Neural crest cell (in vitro differentiated cells): ENCODE measurements at regions not wholly inside any gene's neighbourhood (a gene's known extent, or its start where the extent isn't known, plus 50 kb on each side); places are given as distances from the start of the nearest gene placed in this dataset.

ENCODE experiments used
- DNase-seq: peaks from one replicate; pipeline ENCODE4 v3.0.0; 2021; ENCODE audit warnings: low read depth, mixed read lengths, low spot score
- H3K27ac Mint-ChIP-seq: one replicate; pipeline ENCODE4 v1.8.0; 2021; ENCODE audit warnings: mild to moderate bottlenecking, mixed read lengths; ENCODE audit not compliant: unreplicated experiment
- H3K27me3 Mint-ChIP-seq: 2 replicates; pipeline ENCODE4 v1.8.0; 2021; ENCODE audit warnings: low read depth, mild to moderate bottlenecking, mixed read lengths
- H3K36me3 Mint-ChIP-seq: 2 replicates; pipeline ENCODE4 v1.8.0; 2021; ENCODE audit warnings: low read depth, mild to moderate bottlenecking, mixed read lengths
- H3K4me1 Mint-ChIP-seq: 2 replicates; pipeline ENCODE4 v1.8.0; 2021; ENCODE audit warnings: mixed read lengths
- H3K4me3 Mint-ChIP-seq: one replicate; pipeline ENCODE4 v1.8.0; 2021; ENCODE audit warnings: mild to moderate bottlenecking, mixed read lengths
- H3K9me3 Mint-ChIP-seq: 2 replicates; pipeline ENCODE4 v1.8.0; 2021; ENCODE audit warnings: mixed read lengths
- TF ChIP-seq, protein P1 (sequence below): fragments of 200-600 bp; sonication (generic); conservative IDR thresholded peaks from 2 replicates; pipeline ENCODE4 v1.5.0; 2021; ENCODE audit warnings: antibody characterized with exemption, mild to moderate bottlenecking

DNA sequence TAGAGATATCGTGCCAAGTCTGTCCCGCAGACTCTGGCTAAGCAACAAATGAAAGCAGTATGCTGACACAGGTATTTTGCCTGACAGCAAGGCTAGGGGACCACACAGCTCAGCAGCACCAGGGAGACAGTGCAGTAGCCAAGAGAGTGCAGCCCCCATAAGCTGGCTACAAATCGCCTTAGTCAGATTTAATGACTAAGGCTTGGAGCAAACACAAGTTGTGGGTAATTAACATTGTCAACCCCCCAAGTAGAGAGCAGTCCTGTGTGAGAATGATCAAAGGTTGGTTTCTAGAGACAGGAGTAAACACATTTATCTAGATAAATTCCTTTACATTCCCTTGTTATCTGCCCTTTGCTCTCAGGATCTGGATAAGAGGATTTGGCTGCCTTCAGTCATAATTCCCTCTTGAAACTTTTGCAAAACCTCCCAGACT is 1434.5 kb upstream of the CDH6 start:
- TF ChIP-seq, protein P1, sequence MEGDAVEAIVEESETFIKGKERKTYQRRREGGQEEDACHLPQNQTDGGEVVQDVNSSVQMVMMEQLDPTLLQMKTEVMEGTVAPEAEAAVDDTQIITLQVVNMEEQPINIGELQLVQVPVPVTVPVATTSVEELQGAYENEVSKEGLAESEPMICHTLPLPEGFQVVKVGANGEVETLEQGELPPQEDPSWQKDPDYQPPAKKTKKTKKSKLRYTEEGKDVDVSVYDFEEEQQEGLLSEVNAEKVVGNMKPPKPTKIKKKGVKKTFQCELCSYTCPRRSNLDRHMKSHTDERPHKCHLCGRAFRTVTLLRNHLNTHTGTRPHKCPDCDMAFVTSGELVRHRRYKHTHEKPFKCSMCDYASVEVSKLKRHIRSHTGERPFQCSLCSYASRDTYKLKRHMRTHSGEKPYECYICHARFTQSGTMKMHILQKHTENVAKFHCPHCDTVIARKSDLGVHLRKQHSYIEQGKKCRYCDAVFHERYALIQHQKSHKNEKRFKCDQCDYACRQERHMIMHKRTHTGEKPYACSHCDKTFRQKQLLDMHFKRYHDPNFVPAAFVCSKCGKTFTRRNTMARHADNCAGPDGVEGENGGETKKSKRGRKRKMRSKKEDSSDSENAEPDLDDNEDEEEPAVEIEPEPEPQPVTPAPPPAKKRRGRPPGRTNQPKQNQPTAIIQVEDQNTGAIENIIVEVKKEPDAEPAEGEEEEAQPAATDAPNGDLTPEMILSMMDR: no peak
- Mint-ChIP-seq H3K4me3 (no peak overlapping the region), H3K36me3 (no peaks in the 10 kb centered on the region), H3K9me3 (peaks cover 6% of the 10 kb centered on the region), H3K4me1 (no peaks in the 10 kb centered on the region), H3K27me3 (peaks cover 6% of the 10 kb centered on the region), H3K27ac (no peak overlapping the region)
- no peak for DNase-seq

DNA sequence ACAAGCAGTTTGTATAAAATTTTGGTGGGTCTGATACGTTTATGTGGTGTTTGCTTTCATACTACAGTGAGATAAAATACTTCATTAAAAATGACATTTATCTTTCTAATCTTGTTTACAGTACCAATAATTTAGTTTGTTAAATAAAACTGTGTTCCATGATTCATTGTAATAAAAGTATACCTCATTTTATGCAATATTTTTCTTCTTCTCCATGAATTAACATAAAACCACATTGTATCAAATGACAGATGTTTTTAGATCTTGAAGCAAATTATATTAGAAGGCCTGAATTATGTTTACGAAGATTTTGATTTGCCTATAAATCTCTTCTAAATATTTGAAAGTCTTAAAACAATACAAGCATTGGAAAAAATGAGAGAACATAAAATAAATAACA is 1443.0 kb upstream of the CDH6 start:
- peaks cover 6% of the 10 kb centered on the region for H3K9me3 Mint-ChIP-seq
- no peak overlapping the region for H3K4me3 Mint-ChIP-seq
- no peaks in the 10 kb centered on the region for H3K36me3 Mint-ChIP-seq
- no peak for DNase-seq
- H3K27me3 Mint-ChIP-seq: no peaks in the 10 kb centered on the region
- TF ChIP-seq, protein P1: no peak
- H3K27ac Mint-ChIP-seq: no peak overlapping the region
- H3K4me1 Mint-ChIP-seq: no peaks in the 10 kb centered on the region

DNA sequence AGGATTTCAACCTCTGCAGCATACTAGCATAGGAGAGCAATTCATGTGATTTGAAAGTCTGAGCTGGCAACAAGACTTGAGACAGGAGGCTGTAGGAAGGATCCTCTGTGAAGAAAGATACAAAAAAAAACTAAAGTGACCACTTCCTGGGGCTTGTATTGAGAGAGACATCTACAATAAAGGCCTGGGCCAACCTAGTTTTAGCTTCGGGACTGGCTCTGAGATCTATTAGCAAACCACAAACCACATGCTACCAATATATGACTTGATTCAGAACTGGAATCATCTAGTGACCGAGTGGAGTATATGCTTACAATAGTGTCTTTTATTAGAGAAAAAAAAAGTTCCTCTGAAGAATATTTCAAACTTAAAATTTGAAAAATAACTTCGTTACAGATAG is 1448.9 kb upstream of the CDH6 start:
- Mint-ChIP-seq H3K36me3 (no peaks in the 10 kb centered on the region), H3K4me1 (no peaks in the 10 kb centered on the region), H3K9me3 (no peaks in the 10 kb centered on the region), H3K4me3 (no peak overlapping the region), H3K27me3 (no peaks in the 10 kb centered on the region), H3K27ac (no peak overlapping the region)
- no peak for DNase-seq
- TF ChIP-seq, protein P1: no peak

DNA sequence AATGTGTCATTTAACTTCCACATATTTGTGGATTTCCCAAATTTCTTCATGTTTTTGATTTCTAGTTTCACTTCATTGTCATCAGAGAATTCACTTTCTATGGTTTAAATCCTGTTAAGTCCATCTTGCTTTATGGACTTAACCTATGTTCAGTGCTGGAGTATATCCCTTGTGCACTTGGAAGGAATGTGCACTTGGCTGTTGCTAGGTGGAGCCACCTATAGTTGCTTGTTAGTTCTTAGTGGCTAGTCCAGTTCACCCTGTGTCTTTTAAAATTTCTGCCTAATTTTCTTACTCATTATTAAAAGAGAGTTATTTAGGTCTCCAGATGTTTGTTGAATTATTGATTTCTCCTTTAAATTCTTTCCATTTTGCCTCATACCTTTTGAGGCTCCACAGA is 1472.5 kb upstream of the CDH6 start:
- Mint-ChIP-seq H3K27me3 (no peaks in the 10 kb centered on the region), H3K4me3 (no peak overlapping the region), H3K4me1 (no peaks in the 10 kb centered on the region), H3K9me3 (no peaks in the 10 kb centered on the region), H3K36me3 (no peaks in the 10 kb centered on the region), H3K27ac (no peak overlapping the region)
- TF ChIP-seq, protein P1: no peak
- DNase-seq: no peak

DNA sequence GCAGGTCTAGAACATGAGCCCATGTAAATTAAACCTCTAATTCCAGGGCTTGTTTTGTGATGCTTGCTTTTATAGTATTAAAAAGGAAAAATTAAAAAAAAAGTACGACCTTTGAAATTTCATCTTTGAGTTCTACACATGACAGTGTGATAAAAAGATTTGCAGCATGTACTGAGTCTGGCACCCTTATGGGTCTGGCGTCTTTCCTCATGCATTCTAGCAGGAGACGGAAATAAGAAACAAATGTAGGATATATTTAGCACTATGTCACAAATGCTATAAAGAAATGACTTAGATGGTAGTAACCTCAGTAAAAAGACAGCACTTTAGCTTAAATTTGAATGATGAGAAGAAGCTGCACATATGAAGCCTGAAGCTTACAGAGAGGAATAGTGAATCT is 1474.3 kb upstream of the CDH6 start:
- no peaks in the 10 kb centered on the region for H3K9me3 Mint-ChIP-seq
- no peaks in the 10 kb centered on the region for H3K27me3 Mint-ChIP-seq
- H3K36me3 Mint-ChIP-seq: no peaks in the 10 kb centered on the region
- H3K4me3 Mint-ChIP-seq: no peak overlapping the region
- H3K4me1 Mint-ChIP-seq: no peaks in the 10 kb centered on the region
- TF ChIP-seq, protein P1: no peak
- DNase-seq: no peak
- no peak overlapping the region for H3K27ac Mint-ChIP-seq

DNA sequence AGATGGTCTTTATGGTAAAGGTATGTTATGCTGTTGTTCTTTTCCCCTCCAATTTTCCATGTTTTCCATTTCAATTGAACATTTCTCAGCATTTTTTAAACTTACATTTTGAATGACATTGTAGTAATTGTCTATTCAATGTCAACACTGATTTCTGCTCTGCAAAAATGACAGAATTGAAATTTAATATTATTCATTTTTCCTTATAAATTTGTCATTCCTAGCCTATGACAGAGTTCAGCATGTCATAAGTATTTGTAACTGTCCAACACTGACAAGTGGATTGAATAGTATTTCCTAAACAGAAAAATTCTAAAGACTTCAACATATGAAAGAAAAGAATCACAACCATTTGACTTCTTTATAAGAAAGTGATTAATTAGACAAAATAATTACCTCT is 1478.3 kb upstream of the CDH6 start:
- H3K27me3 Mint-ChIP-seq: no peaks in the 10 kb centered on the region
- DNase-seq: no peak
- no peak overlapping the region for H3K4me3 Mint-ChIP-seq
- TF ChIP-seq, protein P1: no peak
- no peak overlapping the region for H3K27ac Mint-ChIP-seq
- no peaks in the 10 kb centered on the region for H3K36me3 Mint-ChIP-seq
- no peaks in the 10 kb centered on the region for H3K9me3 Mint-ChIP-seq
- H3K4me1 Mint-ChIP-seq: no peaks in the 10 kb centered on the region
